ENCODE measurements at regions not wholly inside any gene's neighbourhood (a gene's known extent, or its start where the extent isn't known, plus 50 kb on each side); places are given as distances from the start of the nearest gene placed in this dataset.

- Histone ChIP-seq H3K9me3 (ENCODE audit: control insufficient read depth, low read length) (peaks cover 5% of the 10 kb centered on the region), H3K4me3 (ENCODE audit: extremely low read depth, insufficient read depth, low read length, poor library complexity, severe bottlenecking) (no peak overlapping the region), H3K27ac (ENCODE audit: low read depth, low read length, severe bottlenecking) (no peak overlapping the region), H3K4me1 (ENCODE audit: control insufficient read depth, insufficient read depth, low read length, poor library complexity, severe bottlenecking) (no peaks in the 10 kb centered on the region), H3K36me3 (ENCODE audit: control insufficient read depth, insufficient read depth, low read length) (no peaks in the 10 kb centered on the region)
- WGBS, 2 experiments (ENCODE audit: insufficient coverage in 2 of 2) = 57 to 100% methylated on average over 1 of the region's 3 CpGs
Measured at GRCh38 chr3:76735152-76735551, 304.7 kb upstream of the ROBO2 start.

DNA sequence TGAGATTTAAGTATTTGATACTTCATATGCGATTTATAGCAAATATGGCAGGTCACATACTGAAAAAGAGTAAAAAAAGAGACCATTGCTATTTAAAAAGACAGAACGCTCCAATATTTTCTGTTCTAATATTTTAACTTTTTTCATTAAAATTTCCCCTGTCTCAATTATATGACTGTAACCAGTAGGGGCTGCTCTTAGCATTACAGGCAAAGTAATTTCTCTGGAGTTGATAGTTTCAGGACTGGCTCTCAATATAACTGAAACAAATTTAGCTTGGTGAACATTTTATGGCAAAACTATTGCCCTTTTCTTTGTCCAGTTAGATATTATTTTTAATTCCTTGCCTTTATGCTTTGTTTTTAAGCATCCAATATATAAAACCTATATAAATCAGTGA is 286.3 kb upstream of the ROBO2 start:
- no peaks in the 10 kb centered on the region for H3K9me3 ChIP-seq (ENCODE audit: control insufficient read depth, low read length)
- no peak overlapping the region for H3K27ac ChIP-seq (ENCODE audit: low read depth, low read length, severe bottlenecking)
- WGBS, 2 experiments (ENCODE audit: insufficient coverage in 2 of 2) = no CpG with 5 or more reads among the region's 2 CpGs
- no peaks in the 10 kb centered on the region for H3K4me1 ChIP-seq (ENCODE audit: control insufficient read depth, insufficient read depth, low read length, poor library complexity, severe bottlenecking)
- no peak overlapping the region for H3K4me3 ChIP-seq (ENCODE audit: extremely low read depth, insufficient read depth, low read length, poor library complexity, severe bottlenecking)
- no peaks in the 10 kb centered on the region for H3K36me3 ChIP-seq (ENCODE audit: control insufficient read depth, insufficient read depth, low read length)

DNA sequence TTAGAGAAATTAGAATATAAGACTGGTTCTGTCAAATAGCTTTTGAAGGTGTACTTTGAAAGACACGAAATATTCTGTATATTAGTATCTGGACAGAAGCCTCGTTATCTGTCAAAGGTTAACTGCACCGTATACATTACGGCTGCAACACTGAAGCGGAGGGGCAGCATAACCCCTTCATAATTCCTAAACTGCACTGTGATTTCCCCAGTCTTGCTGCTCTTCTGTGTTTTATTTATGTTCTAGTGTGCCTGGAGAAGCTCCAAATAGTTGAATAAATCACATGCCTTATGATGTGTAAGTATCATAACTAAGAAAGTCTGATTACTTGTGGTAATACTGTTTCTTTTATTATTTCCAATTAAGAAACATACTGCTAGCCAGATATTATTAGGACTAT is 285.7 kb upstream of the ROBO2 start:
- Histone ChIP-seq H3K4me1 (ENCODE audit: control insufficient read depth, insufficient read depth, low read length, poor library complexity, severe bottlenecking) (no peaks in the 10 kb centered on the region), H3K4me3 (ENCODE audit: extremely low read depth, insufficient read depth, low read length, poor library complexity, severe bottlenecking) (no peak overlapping the region)
- 75 to 100% methylated on average over 1 to 5 of the region's 5 CpGs for WGBS, 2 experiments (ENCODE audit: insufficient coverage in 2 of 2)

GRCh38 chr3:76756577-76756976 is 283.3 kb upstream of the ROBO2 start:
- Histone ChIP-seq H3K4me3 (ENCODE audit: extremely low read depth, insufficient read depth, low read length, poor library complexity, severe bottlenecking) (no peak overlapping the region), H3K4me1 (ENCODE audit: control insufficient read depth, insufficient read depth, low read length, poor library complexity, severe bottlenecking) (no peaks in the 10 kb centered on the region), H3K9me3 (ENCODE audit: control insufficient read depth, low read length) (no peaks in the 10 kb centered on the region), H3K36me3 (ENCODE audit: control insufficient read depth, insufficient read depth, low read length) (no peaks in the 10 kb centered on the region), H3K27ac (ENCODE audit: low read depth, low read length, severe bottlenecking) (no peak overlapping the region)
- 93 to 100% methylated on average over 5 of the region's 8 CpGs for WGBS, 2 experiments (ENCODE audit: insufficient coverage in 2 of 2)

More for the DNA sequence above, 285.7 kb upstream of the ROBO2 start:
- Histone ChIP-seq H3K36me3 (ENCODE audit: control insufficient read depth, insufficient read depth, low read length) (no peaks in the 10 kb centered on the region), H3K27ac (ENCODE audit: low read depth, low read length, severe bottlenecking) (no peak overlapping the region), H3K9me3 (ENCODE audit: control insufficient read depth, low read length) (no peaks in the 10 kb centered on the region)

DNA sequence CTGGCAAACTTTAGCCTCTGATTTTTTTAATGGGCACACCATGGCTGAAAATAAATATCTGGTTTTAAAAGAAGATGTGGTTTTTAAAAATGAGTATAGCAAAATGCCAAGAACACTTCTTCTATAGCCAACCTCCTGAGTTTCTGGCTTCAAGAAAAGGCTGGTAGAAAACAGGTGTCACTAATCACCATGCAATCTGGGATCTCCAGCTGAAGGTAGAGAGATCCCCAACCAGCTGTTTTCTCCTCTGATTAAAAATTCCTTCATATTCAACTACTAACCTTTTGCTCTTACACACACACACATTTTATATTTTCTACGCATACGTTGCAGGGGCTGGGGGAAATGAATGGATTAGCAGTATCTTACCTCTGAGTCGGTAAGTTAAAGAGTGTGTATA is 279.6 kb upstream of the ROBO2 start:
- H3K27ac ChIP-seq (ENCODE audit: low read depth, low read length, severe bottlenecking) = no peak overlapping the region
- H3K4me3 ChIP-seq (ENCODE audit: extremely low read depth, insufficient read depth, low read length, poor library complexity, severe bottlenecking) = no peak overlapping the region
- H3K9me3 ChIP-seq (ENCODE audit: control insufficient read depth, low read length) = no peaks in the 10 kb centered on the region
- H3K36me3 ChIP-seq (ENCODE audit: control insufficient read depth, insufficient read depth, low read length) = no peaks in the 10 kb centered on the region
- no peaks in the 10 kb centered on the region for H3K4me1 ChIP-seq (ENCODE audit: control insufficient read depth, insufficient read depth, low read length, poor library complexity, severe bottlenecking)
- no CpG with 5 or more reads among the region's 3 CpGs for whole genome bisulfite sequencing, 2 experiments (ENCODE audit: insufficient coverage in 2 of 2)

DNA sequence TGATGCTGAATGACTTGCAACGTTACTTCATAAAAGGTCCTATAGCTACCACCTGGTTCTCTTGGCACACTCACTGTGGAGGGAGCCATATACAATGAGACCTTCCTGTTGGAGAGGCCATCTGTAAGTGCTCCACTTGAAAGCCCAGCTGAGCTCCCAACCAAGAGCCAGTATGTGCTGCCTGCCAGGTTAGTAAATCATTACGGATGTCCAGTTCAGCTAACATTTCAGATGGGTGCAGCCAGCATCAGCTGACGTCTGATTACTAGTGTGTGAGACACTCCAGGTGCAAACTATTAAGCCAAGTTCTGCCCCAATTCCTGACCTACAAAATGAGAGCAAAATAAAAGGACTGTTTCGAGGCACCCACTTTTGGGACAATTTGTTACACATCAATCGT is 274.4 kb upstream of the ROBO2 start:
- H3K4me1 ChIP-seq (ENCODE audit: control insufficient read depth, insufficient read depth, low read length, poor library complexity, severe bottlenecking) = no peaks in the 10 kb centered on the region
- no peak overlapping the region for H3K4me3 ChIP-seq (ENCODE audit: extremely low read depth, insufficient read depth, low read length, poor library complexity, severe bottlenecking)
- H3K36me3 ChIP-seq (ENCODE audit: control insufficient read depth, insufficient read depth, low read length) = no peaks in the 10 kb centered on the region
- H3K9me3 ChIP-seq (ENCODE audit: control insufficient read depth, low read length) = no peaks in the 10 kb centered on the region
- no peak overlapping the region for H3K27ac ChIP-seq (ENCODE audit: low read depth, low read length, severe bottlenecking)
- 91 to 95% methylated on average over 4 of the region's 5 CpGs for WGBS, 2 experiments (ENCODE audit: insufficient coverage in 2 of 2)

DNA sequence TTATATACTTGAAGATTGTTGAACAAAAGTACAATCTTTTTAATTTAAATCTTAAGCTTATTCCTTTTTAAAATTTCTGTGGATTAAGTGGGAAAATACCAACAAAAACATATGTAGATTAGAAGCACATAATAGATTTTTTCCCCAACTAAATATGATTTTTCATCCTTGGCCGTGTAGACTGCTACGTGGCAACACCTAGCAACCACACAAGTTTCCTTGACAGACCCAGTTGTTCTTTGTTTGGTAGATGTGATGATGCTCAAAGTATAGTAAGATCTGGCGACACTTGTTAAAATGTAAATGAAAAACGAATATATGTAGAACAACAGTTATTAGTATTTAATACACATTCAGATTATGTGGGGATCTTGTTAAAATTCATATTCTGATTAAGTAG is 271.0 kb upstream of the ROBO2 start:
- no CpG with 5 or more reads among the region's 4 CpGs for WGBS, 2 experiments (ENCODE audit: insufficient coverage in 2 of 2)

DNA sequence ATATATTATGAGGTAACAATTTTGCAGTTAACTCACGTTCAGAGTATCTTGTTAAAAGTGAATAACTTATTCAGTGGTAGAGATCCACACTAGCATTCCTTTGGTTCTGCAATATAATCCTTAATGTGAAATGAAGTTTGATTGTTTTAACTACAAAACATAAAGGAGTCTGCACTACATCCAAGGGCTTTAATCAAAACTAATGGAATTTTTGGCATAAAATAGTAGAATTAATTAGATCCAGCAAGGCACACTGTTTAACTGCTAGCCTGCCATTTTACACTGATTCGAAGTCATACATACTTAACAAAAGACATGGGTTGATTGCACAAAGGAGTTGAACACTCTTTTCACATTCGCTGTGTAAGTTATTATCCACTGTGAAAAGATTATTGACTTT is 263.0 kb upstream of the ROBO2 start:
- Histone ChIP-seq H3K9me3 (ENCODE audit: control insufficient read depth, low read length) (no peaks in the 10 kb centered on the region), H3K4me3 (ENCODE audit: extremely low read depth, insufficient read depth, low read length, poor library complexity, severe bottlenecking) (no peak overlapping the region), H3K27ac (ENCODE audit: low read depth, low read length, severe bottlenecking) (no peak overlapping the region), H3K36me3 (ENCODE audit: control insufficient read depth, insufficient read depth, low read length) (no peaks in the 10 kb centered on the region), H3K4me1 (ENCODE audit: control insufficient read depth, insufficient read depth, low read length, poor library complexity, severe bottlenecking) (no peaks in the 10 kb centered on the region)
- WGBS, 2 experiments (ENCODE audit: insufficient coverage in 2 of 2) = no CpG with 5 or more reads among the region's 3 CpGs

More for the DNA sequence above, 271.0 kb upstream of the ROBO2 start:
- no peaks in the 10 kb centered on the region for H3K9me3 ChIP-seq (ENCODE audit: control insufficient read depth, low read length)
- H3K4me3 ChIP-seq (ENCODE audit: extremely low read depth, insufficient read depth, low read length, poor library complexity, severe bottlenecking) = no peak overlapping the region
- H3K36me3 ChIP-seq (ENCODE audit: control insufficient read depth, insufficient read depth, low read length) = no peaks in the 10 kb centered on the region
- no peaks in the 10 kb centered on the region for H3K4me1 ChIP-seq (ENCODE audit: control insufficient read depth, insufficient read depth, low read length, poor library complexity, severe bottlenecking)
- no peak overlapping the region for H3K27ac ChIP-seq (ENCODE audit: low read depth, low read length, severe bottlenecking)

GRCh38 chr3:76788206-76788605 is 251.7 kb upstream of the ROBO2 start:
- no peaks in the 10 kb centered on the region for H3K4me1 ChIP-seq (ENCODE audit: control insufficient read depth, insufficient read depth, low read length, poor library complexity, severe bottlenecking)
- H3K27ac ChIP-seq (ENCODE audit: low read depth, low read length, severe bottlenecking) = no peak overlapping the region
- no peak overlapping the region for H3K4me3 ChIP-seq (ENCODE audit: extremely low read depth, insufficient read depth, low read length, poor library complexity, severe bottlenecking)
- H3K36me3 ChIP-seq (ENCODE audit: control insufficient read depth, insufficient read depth, low read length) = no peaks in the 10 kb centered on the region
- H3K9me3 ChIP-seq (ENCODE audit: control insufficient read depth, low read length) = no peaks in the 10 kb centered on the region

DNA sequence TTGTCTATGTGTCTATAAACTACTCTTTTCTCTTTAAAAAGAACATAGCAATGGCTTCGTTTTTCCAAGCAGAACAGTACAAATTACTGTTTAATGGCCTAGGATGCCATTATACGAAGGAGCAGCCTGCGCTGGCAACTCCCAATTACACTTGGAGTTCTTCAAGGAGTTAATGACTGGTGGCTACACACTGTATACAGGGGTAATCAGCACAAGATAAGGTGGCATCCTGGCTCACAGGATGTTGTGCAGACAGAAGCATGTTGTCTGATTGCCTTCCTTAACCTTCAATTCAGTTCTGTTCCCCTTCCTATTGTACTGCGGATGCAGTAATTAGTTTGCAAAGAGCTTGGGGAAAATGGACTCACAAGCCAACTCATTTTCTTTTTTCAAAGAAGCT is 250.7 kb upstream of the ROBO2 start:
- H3K36me3 ChIP-seq (ENCODE audit: control insufficient read depth, insufficient read depth, low read length) = no peaks in the 10 kb centered on the region
- H3K4me3 ChIP-seq (ENCODE audit: extremely low read depth, insufficient read depth, low read length, poor library complexity, severe bottlenecking) = no peak overlapping the region
- WGBS, 2 experiments (ENCODE audit: insufficient coverage in 2 of 2) = 92 to 93% methylated on average over 2 of the region's 4 CpGs
- H3K27ac ChIP-seq (ENCODE audit: low read depth, low read length, severe bottlenecking) = peak overlapping the region; percentile 43
- no peaks in the 10 kb centered on the region for H3K4me1 ChIP-seq (ENCODE audit: control insufficient read depth, insufficient read depth, low read length, poor library complexity, severe bottlenecking)
- no peaks in the 10 kb centered on the region for H3K9me3 ChIP-seq (ENCODE audit: control insufficient read depth, low read length)

- H3K4me1 ChIP-seq (ENCODE audit: control insufficient read depth, insufficient read depth, low read length, poor library complexity, severe bottlenecking) = no peaks in the 10 kb centered on the region
- H3K4me3 ChIP-seq (ENCODE audit: extremely low read depth, insufficient read depth, low read length, poor library complexity, severe bottlenecking) = no peak overlapping the region
- H3K27ac ChIP-seq (ENCODE audit: low read depth, low read length, severe bottlenecking) = no peak overlapping the region
- no peaks in the 10 kb centered on the region for H3K36me3 ChIP-seq (ENCODE audit: control insufficient read depth, insufficient read depth, low read length)
- no peaks in the 10 kb centered on the region for H3K9me3 ChIP-seq (ENCODE audit: control insufficient read depth, low read length)
- no CpG with 5 or more reads among the region's 1 CpG for WGBS, 2 experiments (ENCODE audit: insufficient coverage in 2 of 2)
Measured at GRCh38 chr3:76811418-76811817, 228.5 kb upstream of the ROBO2 start.

Data from mesodermal cell (in vitro differentiated cells).